H1 (cell line): ENCODE measurements at regions not wholly inside any gene's neighbourhood (a gene's known extent, or its start where the extent isn't known, plus 50 kb on each side); places are given as distances from the start of the nearest gene placed in this dataset.

Source experiments
- CTCF ChIA-PET: fragments of 300-600 bp; sonication (Branson Sonifier 250); formaldehyde crosslinking; loops from one replicate; lab custom pipeline; 2021; ENCODE audit not compliant: partially characterized antibody; lab: Charles Lee
- POLR2A ChIA-PET: fragments of 300-600 bp; sonication (Branson Sonifier 250); formaldehyde crosslinking; loops from one replicate; lab custom pipeline; 2021; ENCODE audit warnings: inconsistent platforms; ENCODE audit not compliant: partially characterized antibody; lab: Charles Lee
- DNase-seq, 2 experiments: peaks; one replicate each; pipeline versions ENCODE4 v3.0.0 to v3.0.0-alpha.2; 2010 to 2022; ENCODE audit warnings: low spot score in 2 of 2, low read depth in 1 of 2, mixed read lengths in 1 of 2
- FAIRE-seq: peaks from 2 replicates; lab custom pipeline; 2011; peaks lifted over from hg19 to GRCh38; lab: Jason Lieb, UNC
- H2AFZ ChIP-seq: 2 replicates; pipeline ENCODE4 v1.8.1; 2012; ENCODE audit warnings: low read length, inconsistent platforms
- H2AK5ac ChIP-seq: 2 replicates; pipeline ENCODE4 v1.6.1; 2013; ENCODE audit warnings: low read depth, low read length
- H2BK120ac ChIP-seq: replicated peaks from 2 replicates; pipeline ENCODE3; 2013; ENCODE audit warnings: low read depth, low read length, inconsistent platforms
- H2BK12ac ChIP-seq: 2 replicates; pipeline ENCODE4 v1.6.1; 2013; ENCODE audit warnings: low read depth, low read length
- H2BK15ac ChIP-seq: 2 replicates; pipeline ENCODE4 v1.6.1; 2013; ENCODE audit warnings: low read length
- H2BK20ac ChIP-seq: 2 replicates; pipeline ENCODE4 v1.6.1; 2013; ENCODE audit warnings: low read length
- H2BK5ac ChIP-seq: 2 replicates; pipeline ENCODE4 v1.6.1; 2013; ENCODE audit warnings: low read depth, low read length
- H3K14ac ChIP-seq: 2 replicates; pipeline ENCODE4 v1.6.1; 2013; ENCODE audit warnings: inconsistent platforms; ENCODE audit not compliant: insufficient read length
- H3K18ac ChIP-seq: 2 replicates; pipeline ENCODE4 v1.6.1; 2013; ENCODE audit warnings: low read length; ENCODE audit errors: extremely low read depth
- H3K23ac ChIP-seq: 2 replicates; pipeline ENCODE4 v1.6.1; 2013; ENCODE audit warnings: inconsistent platforms; ENCODE audit not compliant: insufficient read length
- H3K23me2 ChIP-seq: 2 replicates; pipeline ENCODE4 v1.6.1; 2013; ENCODE audit warnings: low read depth, low read length
- H3K27ac ChIP-seq: 2 replicates; pipeline ENCODE4 v1.6.1; 2011; ENCODE audit warnings: low read depth, low read length, inconsistent platforms
- H3K27me3 ChIP-seq, 4 experiments: replicated peaks in 1 of 4; 1 replicate in 1 of 4; 2 replicates in 3 of 4; pipeline versions ENCODE4 v1.6.1 to v1.8.1; 2011 to 2013; ENCODE audit warnings: low read length in 3 of 4, mild to moderate bottlenecking in 3 of 4, inconsistent platforms in 2 of 4, mixed read lengths in 2 of 4, moderate library complexity in 1 of 4; ENCODE audit not compliant: control insufficient read depth in 3 of 4, insufficient read depth in 3 of 4; ENCODE audit errors: extremely low read depth in 1 of 4
- H3K36me3 ChIP-seq, 4 experiments: 2 replicates each; pipeline versions ENCODE4 v1.6.1 to v1.8.1; 2011 to 2013; ENCODE audit warnings: mild to moderate bottlenecking in 4 of 4, low read length in 3 of 4, moderate library complexity in 2 of 4, control low read depth in 1 of 4, inconsistent platforms in 1 of 4; ENCODE audit not compliant: insufficient read depth in 4 of 4, control insufficient read depth in 2 of 4
- H3K4ac ChIP-seq: replicated peaks from 2 replicates; pipeline ENCODE3; 2013; ENCODE audit warnings: low read length, low read depth, mixed read lengths, inconsistent platforms; ENCODE audit not compliant: insufficient read length
- H3K4me1 ChIP-seq, 4 experiments: replicated peaks in 1 of 4; 1 replicate in 1 of 4; 2 replicates in 3 of 4; pipeline versions ENCODE4 v1.6.1 to v1.8.1; 2011 to 2013; ENCODE audit warnings: low read length in 3 of 4, inconsistent platforms in 2 of 4, mixed read lengths in 1 of 4; ENCODE audit not compliant: insufficient read depth in 4 of 4, control insufficient read depth in 3 of 4
- H3K4me2 ChIP-seq, 2 experiments: 2 replicates each; pipeline versions ENCODE4 v1.6.1 to v1.8.1; 2011 to 2013; ENCODE audit warnings: low read depth in 2 of 2, low read length in 2 of 2, control low read depth in 1 of 2, inconsistent platforms in 1 of 2, mild to moderate bottlenecking in 1 of 2; ENCODE audit not compliant: insufficient read depth in 1 of 2
- H3K4me3 ChIP-seq, 4 experiments: fragments of 200-600, 300-600 bp in 1 of 4; sonication (generic), shearing (Covaris generic), sonication (Bioruptor Twin) in 1 of 4; 2 replicates each; pipeline versions ENCODE4 v1.5.1 to v1.8.1; 2011 to 2016; ENCODE audit warnings: low read length in 4 of 4, low read depth in 3 of 4, control low read depth in 2 of 4, inconsistent platforms in 2 of 4, mild to moderate bottlenecking in 2 of 4, mixed read lengths in 1 of 4, moderate library complexity in 1 of 4; ENCODE audit not compliant: insufficient read depth in 2 of 4; ENCODE audit errors: extremely low read depth in 1 of 4
- H3K56ac ChIP-seq: replicated peaks from 2 replicates; pipeline ENCODE3; 2013; ENCODE audit warnings: low read depth, mild to moderate bottlenecking, mixed read lengths, low read length, inconsistent platforms; ENCODE audit not compliant: insufficient read length
- H3K79me1 ChIP-seq: 2 replicates; pipeline ENCODE4 v1.6.1; 2013; ENCODE audit warnings: low read depth, low read length, control low read depth
- H3K79me2 ChIP-seq, 2 experiments: 2 replicates each; pipeline versions ENCODE4 v1.6.1 to v1.8.1; 2012 to 2013; ENCODE audit warnings: low read length in 2 of 2, mild to moderate bottlenecking in 2 of 2, inconsistent platforms in 1 of 2; ENCODE audit not compliant: insufficient read depth in 2 of 2, control insufficient read depth in 1 of 2
- H3K9ac ChIP-seq, 4 experiments: replicated peaks in 1 of 4; 1 replicate in 1 of 4; 2 replicates in 3 of 4; pipeline versions ENCODE4 v1.6.1 to v1.8.1; 2011 to 2013; ENCODE audit warnings: low read depth in 3 of 4, low read length in 3 of 4, control low read depth in 2 of 4, mild to moderate bottlenecking in 2 of 4, moderate library complexity in 2 of 4, inconsistent platforms in 1 of 4; ENCODE audit errors: extremely low read depth in 1 of 4
- H3K9me3 ChIP-seq, 2 experiments: 2 replicates each; pipeline versions ENCODE4 v1.6.1 to v1.8.1; 2012 to 2013; ENCODE audit warnings: mild to moderate bottlenecking in 2 of 2, moderate library complexity in 2 of 2, control low read depth in 1 of 2, inconsistent platforms in 1 of 2, low read depth in 1 of 2, low read length in 1 of 2, mixed read lengths in 1 of 2; ENCODE audit not compliant: insufficient read depth in 2 of 2
- H4K20me1 ChIP-seq, 2 experiments: replicated peaks in 1 of 2; 2 replicates each; pipeline versions ENCODE3 to v1.8.1; 2011 to 2013; ENCODE audit warnings: inconsistent platforms in 2 of 2, low read length in 2 of 2, mild to moderate bottlenecking in 1 of 2; ENCODE audit not compliant: insufficient read depth in 2 of 2, control insufficient read depth in 1 of 2
- H4K5ac ChIP-seq: 2 replicates; pipeline ENCODE4 v1.6.1; 2013; ENCODE audit warnings: low read length, low read depth, mixed read lengths, inconsistent platforms; ENCODE audit not compliant: insufficient read length
- H4K8ac ChIP-seq: 2 replicates; pipeline ENCODE4 v1.8.0; 2013; ENCODE audit warnings: mild to moderate bottlenecking, moderate library complexity, low read length, inconsistent platforms; ENCODE audit not compliant: insufficient read depth; ENCODE audit errors: extremely low read depth
- H4K91ac ChIP-seq: replicated peaks from 2 replicates; pipeline ENCODE3; 2013; ENCODE audit warnings: low read length, mixed read lengths, inconsistent platforms; ENCODE audit not compliant: insufficient read length
- CBX8 ChIP-seq: fragments of 300-800, 300-1000 bp; sonication (generic); IDR thresholded peaks from 2 replicates; pipeline ENCODE4 v1.7.1; 2016; ENCODE audit warnings: low read depth, low read length, borderline replicate concordance
- CHD1 ChIP-seq: IDR thresholded peaks from 2 replicates; pipeline ENCODE4 v1.6.1; 2012; ENCODE audit warnings: low read depth, low read length, improper control_type of control experiment
- EGR1 ChIP-seq: IDR thresholded peaks from 2 replicates; pipeline ENCODE4 v1.6.1; 2011; ENCODE audit warnings: low read depth, low read length, borderline replicate concordance
- KDM5A ChIP-seq: fragments of 200-600 bp; IDR thresholded peaks from 2 replicates; pipeline ENCODE4 v1.7.1; 2012; ENCODE audit warnings: mild to moderate bottlenecking, low read length, inconsistent platforms, mixed read lengths
- NRF1 ChIP-seq: IDR thresholded peaks from 2 replicates; pipeline ENCODE4 v1.6.1; 2011; ENCODE audit warnings: mild to moderate bottlenecking, low read depth, low read length, improper control_type of control experiment
- POU5F1 ChIP-seq: IDR thresholded peaks from 2 replicates; pipeline ENCODE4 v1.6.1; 2011; ENCODE audit warnings: low read depth, mild to moderate bottlenecking, low read length, moderate library complexity
- RNF2 ChIP-seq: fragments of 200-900, 300-1000 bp; sonication (generic); IDR thresholded peaks from 2 replicates; pipeline ENCODE4 v1.7.1; 2016; ENCODE audit warnings: borderline replicate concordance, low read depth, mild to moderate bottlenecking, antibody characterized with exemption, low read length; ENCODE audit not compliant: poor library complexity, severe bottlenecking; ENCODE audit errors: missing control alignments
- SIRT6 ChIP-seq: IDR thresholded peaks from one replicate; pipeline ENCODE4 v1.7.1; 2012; ENCODE audit warnings: low read length, inconsistent platforms
- SP2 ChIP-seq: IDR thresholded peaks from 2 replicates; pipeline ENCODE4 v1.6.1; 2012; ENCODE audit warnings: mild to moderate bottlenecking, low read length, inconsistent platforms
- TAF1 ChIP-seq: IDR thresholded peaks from 2 replicates; pipeline ENCODE4 v1.6.1; 2011; ENCODE audit warnings: mild to moderate bottlenecking, low read depth, low read length
- YY1 ChIP-seq: IDR thresholded peaks from 2 replicates; pipeline ENCODE4 v1.6.1; 2011; ENCODE audit warnings: low read depth, mild to moderate bottlenecking, low read length
- WGBS, 2 experiments: shearing (Covaris generic) in 1 of 2; methylation state at CpG; one replicate each; pipeline versions ENCODE4 v1.1.6 to v1.1.7; 2013 to 2015; ENCODE audit warnings: low lambda C conversion rate in 2 of 2, mixed read lengths in 2 of 2, inconsistent platforms in 1 of 2, low coverage in 1 of 2, missing lambda C conversion rate in 1 of 2; ENCODE audit not compliant: insufficient replicate concordance in 2 of 2, insufficient coverage in 1 of 2, insufficient read length in 1 of 2; ENCODE audit errors: extremely low coverage in 1 of 2, missing lambda C conversion rate in 1 of 2; 5-methylcytosine and 5-hydroxymethylcytosine counted together
- TF ChIP-seq, protein P1 (sequence below): IDR thresholded peaks from 2 replicates; pipeline ENCODE4 v1.6.1; 2012; ENCODE audit warnings: low read length, inconsistent platforms
- TF ChIP-seq, protein P2 (sequence below): IDR thresholded peaks from 2 replicates; pipeline ENCODE4 v1.6.1; 2011; ENCODE audit warnings: low read length, improper control_type of control experiment

DNA sequence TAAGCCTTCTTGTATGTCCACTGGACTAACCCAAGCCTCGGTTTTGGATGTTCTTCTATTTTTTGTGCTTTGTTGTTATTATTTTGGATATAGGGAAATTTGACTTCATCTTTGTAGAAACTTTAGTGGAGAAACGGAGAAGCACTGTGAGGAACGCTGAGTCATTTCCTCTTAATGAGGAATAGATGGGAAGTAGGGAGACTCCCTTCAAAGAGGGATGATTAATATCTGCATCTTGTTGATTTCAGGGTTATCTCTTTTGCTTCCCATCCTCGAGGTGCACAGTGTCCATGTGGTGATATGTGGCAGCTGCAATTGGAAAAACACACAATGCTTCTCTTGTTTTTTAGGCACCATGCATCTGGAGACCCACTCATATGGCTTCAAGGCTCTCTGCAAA lies 1147.9 kb downstream of the NLGN4X start:
- POLR2A ChIA-PET = no interaction called here
- H3K27ac ChIP-seq = no peak overlapping the region
- H3K23me2 ChIP-seq = no peaks in the 10 kb centered on the region
- no peaks in the 10 kb centered on the region for H4K20me1 ChIP-seq
- WGBS, 2 experiments = 95% methylated on average over 2 of the region's 4 CpGs; no CpG with 5 or more reads in 1 of the 2 experiments
- no peak overlapping the region for H3K14ac ChIP-seq
- H2AFZ ChIP-seq = no peak overlapping the region
- no peak for FAIRE-seq
- no peak overlapping the region for H3K9ac ChIP-seq
- H3K18ac ChIP-seq = no peak overlapping the region
- no peak overlapping the region for H2BK5ac ChIP-seq
- no peak overlapping the region for H3K23ac ChIP-seq
- no peak overlapping the region for H4K91ac ChIP-seq
- CTCF ChIA-PET = no interaction called here
- no peak overlapping the region for H3K56ac ChIP-seq
- no peak overlapping the region for H3K4me3 ChIP-seq
- H2BK15ac ChIP-seq = no peak overlapping the region
- no peaks in the 10 kb centered on the region for H3K79me2 ChIP-seq
- H3K4me2 ChIP-seq = no peak overlapping the region
- no peak overlapping the region for H2BK12ac ChIP-seq
- no peaks in the 10 kb centered on the region for H3K27me3 ChIP-seq
- H4K5ac ChIP-seq = no peak overlapping the region
- H2BK20ac ChIP-seq = no peak overlapping the region
- H3K9me3 ChIP-seq = peaks cover 0 to 5% of the 10 kb centered on the region in 2 experiments; a peak in 1 of 4 replicates
- DNase-seq = no peak
- H4K8ac ChIP-seq = no peak overlapping the region
- no peaks in the 10 kb centered on the region for H3K79me1 ChIP-seq
- no peaks in the 10 kb centered on the region for H3K4me1 ChIP-seq
- no peak overlapping the region for H2BK120ac ChIP-seq
- no peaks in the 10 kb centered on the region for H3K36me3 ChIP-seq
- H3K4ac ChIP-seq = no peak overlapping the region
- no peak overlapping the region for H2AK5ac ChIP-seq
- TF ChIP-seq KDM5A (no peak), CBX8 (no peak), SIRT6 (no peak), YY1 (no peak), TAF1 (no peak), POU5F1 (no peak), CHD1 (no peak), RNF2 (no peak), NRF1 (no peak), EGR1 (no peak), SP2 (no peak)
- TF ChIP-seq, protein P1, sequence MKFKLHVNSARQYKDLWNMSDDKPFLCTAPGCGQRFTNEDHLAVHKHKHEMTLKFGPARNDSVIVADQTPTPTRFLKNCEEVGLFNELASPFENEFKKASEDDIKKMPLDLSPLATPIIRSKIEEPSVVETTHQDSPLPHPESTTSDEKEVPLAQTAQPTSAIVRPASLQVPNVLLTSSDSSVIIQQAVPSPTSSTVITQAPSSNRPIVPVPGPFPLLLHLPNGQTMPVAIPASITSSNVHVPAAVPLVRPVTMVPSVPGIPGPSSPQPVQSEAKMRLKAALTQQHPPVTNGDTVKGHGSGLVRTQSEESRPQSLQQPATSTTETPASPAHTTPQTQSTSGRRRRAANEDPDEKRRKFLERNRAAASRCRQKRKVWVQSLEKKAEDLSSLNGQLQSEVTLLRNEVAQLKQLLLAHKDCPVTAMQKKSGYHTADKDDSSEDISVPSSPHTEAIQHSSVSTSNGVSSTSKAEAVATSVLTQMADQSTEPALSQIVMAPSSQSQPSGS = no peak
- TF ChIP-seq, protein P2, sequence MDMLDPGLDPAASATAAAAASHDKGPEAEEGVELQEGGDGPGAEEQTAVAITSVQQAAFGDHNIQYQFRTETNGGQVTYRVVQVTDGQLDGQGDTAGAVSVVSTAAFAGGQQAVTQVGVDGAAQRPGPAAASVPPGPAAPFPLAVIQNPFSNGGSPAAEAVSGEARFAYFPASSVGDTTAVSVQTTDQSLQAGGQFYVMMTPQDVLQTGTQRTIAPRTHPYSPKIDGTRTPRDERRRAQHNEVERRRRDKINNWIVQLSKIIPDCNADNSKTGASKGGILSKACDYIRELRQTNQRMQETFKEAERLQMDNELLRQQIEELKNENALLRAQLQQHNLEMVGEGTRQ = no peak
